ENCODE measurements at regions not wholly inside any gene's neighbourhood (a gene's known extent, or its start where the extent isn't known, plus 50 kb on each side); places are given as distances from the start of the nearest gene placed in this dataset.

- no peak overlapping the region for H3K9ac ChIP-seq (ENCODE audit: low read length)
- H3K27me3 ChIP-seq (ENCODE audit: low read depth, low read length): peaks cover 23% of the 10 kb centered on the region
- TF ChIP-seq, protein P1, sequence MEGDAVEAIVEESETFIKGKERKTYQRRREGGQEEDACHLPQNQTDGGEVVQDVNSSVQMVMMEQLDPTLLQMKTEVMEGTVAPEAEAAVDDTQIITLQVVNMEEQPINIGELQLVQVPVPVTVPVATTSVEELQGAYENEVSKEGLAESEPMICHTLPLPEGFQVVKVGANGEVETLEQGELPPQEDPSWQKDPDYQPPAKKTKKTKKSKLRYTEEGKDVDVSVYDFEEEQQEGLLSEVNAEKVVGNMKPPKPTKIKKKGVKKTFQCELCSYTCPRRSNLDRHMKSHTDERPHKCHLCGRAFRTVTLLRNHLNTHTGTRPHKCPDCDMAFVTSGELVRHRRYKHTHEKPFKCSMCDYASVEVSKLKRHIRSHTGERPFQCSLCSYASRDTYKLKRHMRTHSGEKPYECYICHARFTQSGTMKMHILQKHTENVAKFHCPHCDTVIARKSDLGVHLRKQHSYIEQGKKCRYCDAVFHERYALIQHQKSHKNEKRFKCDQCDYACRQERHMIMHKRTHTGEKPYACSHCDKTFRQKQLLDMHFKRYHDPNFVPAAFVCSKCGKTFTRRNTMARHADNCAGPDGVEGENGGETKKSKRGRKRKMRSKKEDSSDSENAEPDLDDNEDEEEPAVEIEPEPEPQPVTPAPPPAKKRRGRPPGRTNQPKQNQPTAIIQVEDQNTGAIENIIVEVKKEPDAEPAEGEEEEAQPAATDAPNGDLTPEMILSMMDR (IDR thresholded peaks at IDR 0.05; ENCODE audit: low read depth, low read length): no peak
- TF ChIP-seq EZH2phosphoT487 (IDR thresholded peaks at IDR 0.05; ENCODE audit: low read depth): no peak
- H4K20me1 ChIP-seq (ENCODE audit: insufficient read depth, low read length): no peaks in the 10 kb centered on the region
- H3K79me2 ChIP-seq (ENCODE audit: low read length): no peaks in the 10 kb centered on the region
- no peak overlapping the region for H3K4me2 ChIP-seq (ENCODE audit: low read length)
- no peak overlapping the region for H3K4me3 ChIP-seq (ENCODE audit: low read length)
- no peak overlapping the region for H3K27ac ChIP-seq (ENCODE audit: low read length)
- H3K36me3 ChIP-seq (replicated peaks; ENCODE audit: low read depth, low read length): no peaks in the 10 kb centered on the region
- H3K4me1 ChIP-seq (ENCODE audit: low read length): no peaks in the 10 kb centered on the region
- no peaks in the 10 kb centered on the region for H3K9me3 ChIP-seq (ENCODE audit: insufficient read depth, low read length)
- H2AFZ ChIP-seq (ENCODE audit: low read depth, low read length): no peak overlapping the region
These were observed 342.2 kb downstream of the ETNK1 start for GRCh38 chr12:22967171-22967570.

DNA sequence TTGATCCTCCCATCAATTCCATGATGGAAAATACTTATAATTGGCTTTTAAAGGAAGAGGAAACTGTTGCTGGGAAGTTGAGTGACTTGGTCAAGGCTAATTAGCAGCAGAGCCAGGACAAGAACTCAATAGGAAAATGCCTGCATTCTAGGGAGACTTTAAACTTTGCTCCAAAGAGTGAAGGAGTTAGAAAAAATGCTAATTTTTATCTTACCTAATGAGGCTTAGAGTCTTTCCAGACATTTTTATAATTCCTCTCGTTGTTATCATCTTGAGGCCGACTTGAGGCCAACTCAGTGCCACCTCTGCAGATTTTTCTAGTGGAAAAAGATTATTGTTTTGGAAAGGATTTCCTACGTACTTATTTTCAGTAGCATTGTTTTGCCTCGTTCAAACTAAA is 344.6 kb downstream of the ETNK1 start:
- H4K20me1 ChIP-seq (ENCODE audit: insufficient read depth, low read length): no peaks in the 10 kb centered on the region
- H3K79me2 ChIP-seq (ENCODE audit: low read length): no peaks in the 10 kb centered on the region
- no peak for TF ChIP-seq EZH2phosphoT487 (IDR thresholded peaks at IDR 0.05; ENCODE audit: low read depth)
- TF ChIP-seq, protein P1 (IDR thresholded peaks at IDR 0.05; ENCODE audit: low read depth, low read length): no peak
- H3K36me3 ChIP-seq (replicated peaks; ENCODE audit: low read depth, low read length): no peaks in the 10 kb centered on the region
- no peak overlapping the region for H3K9ac ChIP-seq (ENCODE audit: low read length)
- H3K4me2 ChIP-seq (ENCODE audit: low read length): no peak overlapping the region
- H3K4me3 ChIP-seq (ENCODE audit: low read length): no peak overlapping the region
- peaks cover 13% of the 10 kb centered on the region; the same call in 1 of the 2 replicates for H3K27me3 ChIP-seq (ENCODE audit: low read depth, low read length)
- H3K27ac ChIP-seq (ENCODE audit: low read length): no peak overlapping the region
- no peaks in the 10 kb centered on the region for H3K4me1 ChIP-seq (ENCODE audit: low read length)
- no peak overlapping the region for H2AFZ ChIP-seq (ENCODE audit: low read depth, low read length)
- no peaks in the 10 kb centered on the region for H3K9me3 ChIP-seq (ENCODE audit: insufficient read depth, low read length)

DNA sequence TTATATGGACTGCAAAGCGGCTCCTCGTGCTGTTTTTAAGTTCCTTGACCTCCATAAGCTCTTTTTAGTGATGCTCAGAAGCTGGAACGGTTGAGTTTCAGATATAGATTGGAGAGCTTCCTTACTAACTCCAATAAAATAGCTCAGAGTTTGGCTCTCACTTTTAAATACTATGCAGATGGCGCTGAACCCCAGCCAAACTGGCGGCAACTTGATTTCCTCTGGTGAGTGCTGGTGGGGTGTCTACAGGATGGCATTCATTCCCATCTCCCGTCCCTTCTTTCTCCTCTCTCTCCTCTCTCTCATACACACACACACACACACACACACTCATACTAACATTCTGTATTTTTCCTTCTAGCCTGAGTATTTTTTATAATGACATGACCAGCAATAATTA is 346.3 kb downstream of the ETNK1 start:
- Histone ChIP-seq H3K27ac (ENCODE audit: low read length) (no peak overlapping the region), H3K9me3 (ENCODE audit: insufficient read depth, low read length) (no peaks in the 10 kb centered on the region), H3K9ac (ENCODE audit: low read length) (no peak overlapping the region), H2AFZ (ENCODE audit: low read depth, low read length) (no peak overlapping the region), H3K4me2 (ENCODE audit: low read length) (no peak overlapping the region), H3K79me2 (ENCODE audit: low read length) (no peaks in the 10 kb centered on the region), H3K4me3 (ENCODE audit: low read length) (no peak overlapping the region), H3K4me1 (ENCODE audit: low read length) (no peaks in the 10 kb centered on the region), H3K36me3 (replicated peaks; ENCODE audit: low read depth, low read length) (no peaks in the 10 kb centered on the region), H4K20me1 (ENCODE audit: insufficient read depth, low read length) (no peaks in the 10 kb centered on the region), H3K27me3 (ENCODE audit: low read depth, low read length) (0 out of 2 replicates have a peak, but pooled peaks cover 4% of the 10 kb centered on the region)
- TF ChIP-seq, protein P1 (IDR thresholded peaks at IDR 0.05; ENCODE audit: low read depth, low read length): no peak
- TF ChIP-seq EZH2phosphoT487 (IDR thresholded peaks at IDR 0.05; ENCODE audit: low read depth): no peak

DNA sequence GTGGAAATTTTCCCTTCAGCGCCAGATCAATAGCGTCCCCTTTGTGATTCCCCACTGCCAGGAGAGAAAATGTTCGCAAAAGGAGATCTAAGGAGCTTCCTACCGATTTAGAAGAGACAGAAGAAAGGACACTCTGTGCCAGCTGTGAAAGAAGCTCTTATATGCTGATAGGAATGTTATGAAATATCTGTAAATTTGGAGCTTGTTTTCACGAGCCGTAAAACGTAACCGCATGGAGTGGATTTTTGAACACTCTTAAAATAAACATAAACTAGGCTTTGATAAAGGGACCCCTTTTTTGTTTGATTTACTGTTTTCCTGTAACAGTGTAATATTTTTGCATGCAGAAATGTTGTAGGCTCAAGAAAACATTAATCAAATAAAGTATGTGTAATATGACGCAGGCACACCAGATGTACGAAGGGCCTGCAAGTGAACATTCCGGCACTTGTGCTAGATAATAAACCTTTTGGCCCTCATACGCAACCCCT is 346.8 kb downstream of the ETNK1 start:
- Histone ChIP-seq H3K4me3 (ENCODE audit: low read length) (no peak overlapping the region), H3K4me1 (ENCODE audit: low read length) (no peaks in the 10 kb centered on the region), H3K9ac (ENCODE audit: low read length) (no peak overlapping the region), H3K79me2 (ENCODE audit: low read length) (no peaks in the 10 kb centered on the region), H3K36me3 (replicated peaks; ENCODE audit: low read depth, low read length) (no peaks in the 10 kb centered on the region), H3K27me3 (ENCODE audit: low read depth, low read length) (0 out of 2 replicates have a peak, but pooled peaks cover 4% of the 10 kb centered on the region), H3K27ac (ENCODE audit: low read length) (no peak overlapping the region), H3K4me2 (ENCODE audit: low read length) (no peak overlapping the region), H3K9me3 (ENCODE audit: insufficient read depth, low read length) (no peaks in the 10 kb centered on the region), H2AFZ (ENCODE audit: low read depth, low read length) (no peak overlapping the region), H4K20me1 (ENCODE audit: insufficient read depth, low read length) (no peaks in the 10 kb centered on the region)
- TF ChIP-seq EZH2phosphoT487 (IDR thresholded peaks at IDR 0.05; ENCODE audit: low read depth): no peak
- TF ChIP-seq, protein P1 (IDR thresholded peaks at IDR 0.05; ENCODE audit: low read depth, low read length): no peak
